ENCODE measurements at regions not wholly inside any gene's neighbourhood (a gene's known extent, or its start where the extent isn't known, plus 50 kb on each side); places are given as distances from the start of the nearest gene placed in this dataset.

GRCh38 chrX:122565952-122566351 lies 618.1 kb upstream of the GRIA3 start:
- Histone ChIP-seq H2AFZ (ENCODE audit: low read depth, low read length) (no peak overlapping the region), H3K4me3 (ENCODE audit: low read length) (no peak overlapping the region), H3K27ac (ENCODE audit: low read length) (no peak overlapping the region), H3K4me1 (ENCODE audit: low read length) (no peaks in the 10 kb centered on the region), H3K36me3 (replicated peaks; ENCODE audit: low read depth, low read length) (no peaks in the 10 kb centered on the region), H3K79me2 (ENCODE audit: low read length) (no peaks in the 10 kb centered on the region), H3K9me3 (ENCODE audit: insufficient read depth, low read length) (no peaks in the 10 kb centered on the region), H4K20me1 (ENCODE audit: insufficient read depth, low read length) (no peaks in the 10 kb centered on the region), H3K9ac (ENCODE audit: low read length) (no peak overlapping the region), H3K4me2 (ENCODE audit: low read length) (no peak overlapping the region), H3K27me3 (ENCODE audit: low read depth, low read length) (no peaks in the 10 kb centered on the region)
- TF ChIP-seq EZH2phosphoT487 (IDR thresholded peaks at IDR 0.05; ENCODE audit: low read depth): no peak
- no peak for TF ChIP-seq CTCF (IDR thresholded peaks at IDR 0.05; ENCODE audit: low read depth, low read length)

- TF ChIP-seq EZH2phosphoT487 (IDR thresholded peaks at IDR 0.05; ENCODE audit: low read depth) (no peak), CTCF (IDR thresholded peaks at IDR 0.05; ENCODE audit: low read depth, low read length) (no peak)
- Histone ChIP-seq H3K36me3 (replicated peaks; ENCODE audit: low read depth, low read length) (no peaks in the 10 kb centered on the region), H3K27me3 (ENCODE audit: low read depth, low read length) (no peaks in the 10 kb centered on the region), H2AFZ (ENCODE audit: low read depth, low read length) (no peak overlapping the region), H3K9ac (ENCODE audit: low read length) (no peak overlapping the region), H3K4me3 (ENCODE audit: low read length) (no peak overlapping the region), H3K27ac (ENCODE audit: low read length) (no peak overlapping the region), H3K79me2 (ENCODE audit: low read length) (no peaks in the 10 kb centered on the region), H3K9me3 (ENCODE audit: insufficient read depth, low read length) (no peaks in the 10 kb centered on the region), H3K4me2 (ENCODE audit: low read length) (no peak overlapping the region), H4K20me1 (ENCODE audit: insufficient read depth, low read length) (no peaks in the 10 kb centered on the region), H3K4me1 (ENCODE audit: low read length) (no peaks in the 10 kb centered on the region)
Measured at GRCh38 chrX:122566401-122566800, 617.7 kb upstream of the GRIA3 start.

- no peak overlapping the region for H3K27ac ChIP-seq (ENCODE audit: low read length)
- no peaks in the 10 kb centered on the region for H3K4me1 ChIP-seq (ENCODE audit: low read length)
- no peak overlapping the region for H3K4me3 ChIP-seq (ENCODE audit: low read length)
- H3K27me3 ChIP-seq (ENCODE audit: low read depth, low read length): no peaks in the 10 kb centered on the region
- no peaks in the 10 kb centered on the region for H3K36me3 ChIP-seq (replicated peaks; ENCODE audit: low read depth, low read length)
- H3K9ac ChIP-seq (ENCODE audit: low read length): no peak overlapping the region
- H4K20me1 ChIP-seq (ENCODE audit: insufficient read depth, low read length): no peaks in the 10 kb centered on the region
- TF ChIP-seq CTCF (IDR thresholded peaks at IDR 0.05; ENCODE audit: low read depth, low read length) (no peak), EZH2phosphoT487 (IDR thresholded peaks at IDR 0.05; ENCODE audit: low read depth) (no peak)
- no peaks in the 10 kb centered on the region for H3K79me2 ChIP-seq (ENCODE audit: low read length)
- H3K9me3 ChIP-seq (ENCODE audit: insufficient read depth, low read length): no peaks in the 10 kb centered on the region
- H3K4me2 ChIP-seq (ENCODE audit: low read length): no peak overlapping the region
- H2AFZ ChIP-seq (ENCODE audit: low read depth, low read length): no peak overlapping the region
Measured at GRCh38 chrX:122567911-122568310, 616.2 kb upstream of the GRIA3 start.

- Histone ChIP-seq H3K27me3 (ENCODE audit: low read depth, low read length) (no peaks in the 10 kb centered on the region), H3K4me3 (ENCODE audit: low read length) (no peak overlapping the region), H2AFZ (ENCODE audit: low read depth, low read length) (no peak overlapping the region), H3K36me3 (replicated peaks; ENCODE audit: low read depth, low read length) (no peaks in the 10 kb centered on the region), H4K20me1 (ENCODE audit: insufficient read depth, low read length) (no peaks in the 10 kb centered on the region), H3K79me2 (ENCODE audit: low read length) (no peaks in the 10 kb centered on the region), H3K4me2 (ENCODE audit: low read length) (no peak overlapping the region), H3K4me1 (ENCODE audit: low read length) (no peaks in the 10 kb centered on the region), H3K9ac (ENCODE audit: low read length) (no peak overlapping the region), H3K27ac (ENCODE audit: low read length) (no peak overlapping the region), H3K9me3 (ENCODE audit: insufficient read depth, low read length) (no peaks in the 10 kb centered on the region)
- TF ChIP-seq CTCF (IDR thresholded peaks at IDR 0.05; ENCODE audit: low read depth, low read length) (no peak), EZH2phosphoT487 (IDR thresholded peaks at IDR 0.05; ENCODE audit: low read depth) (no peak)
Measured at GRCh38 chrX:122572461-122572860, 611.6 kb upstream of the GRIA3 start.
